ENCODE measurements at regions not wholly inside any gene's neighbourhood (a gene's known extent, or its start where the extent isn't known, plus 50 kb on each side); places are given as distances from the start of the nearest gene placed in this dataset.

DNA sequence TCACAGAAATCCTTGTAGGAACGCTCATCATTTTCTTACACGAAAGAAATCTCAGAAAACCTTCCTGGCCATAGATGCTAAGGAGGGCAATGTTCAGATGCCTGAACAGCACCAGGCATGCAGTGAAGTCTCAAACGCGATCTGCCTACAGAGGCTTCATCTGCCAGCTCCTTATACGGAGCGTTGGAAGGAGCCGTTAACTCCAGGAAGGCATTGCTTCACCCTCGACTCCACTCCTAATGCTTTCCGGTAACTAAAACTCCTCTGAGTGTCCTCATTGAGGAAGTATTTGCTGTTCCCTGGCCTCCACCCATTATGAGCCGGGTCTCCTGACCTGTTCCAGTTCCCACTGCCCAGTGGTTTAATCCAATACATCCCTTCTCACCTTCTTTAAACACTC lies 502.7 kb downstream of the BCL11B start:
- no peak overlapping the region for H3K27ac ChIP-seq
- H3K9me2 ChIP-seq (replicated peaks; ENCODE audit: insufficient read depth): no peaks in the 10 kb centered on the region
- H3K27me3 ChIP-seq: no peaks in the 10 kb centered on the region
- H3K36me3 ChIP-seq (replicated peaks; ENCODE audit: insufficient read depth, low read depth): no peaks in the 10 kb centered on the region
- peaks cover 10% of the 10 kb centered on the region for H3K4me1 ChIP-seq (ENCODE audit: insufficient read depth)
- no peak overlapping the region for H3K4me2 ChIP-seq
- no peak for DNase-seq (ENCODE audit: low spot score)
- 79% methylated on average over 10 of the region's 10 CpGs for WGBS (ENCODE audit: low lambda C conversion rate, missing lambda C conversion rate)
- H3K79me2 ChIP-seq: no peaks in the 10 kb centered on the region
- no peaks in the 10 kb centered on the region for H3K9me3 ChIP-seq (ENCODE audit: low read depth)
- H3K4me3 ChIP-seq: no peak overlapping the region
- no peak overlapping the region for H2AFZ ChIP-seq
- no peaks in the 10 kb centered on the region for H4K20me1 ChIP-seq (ENCODE audit: insufficient read depth, poor library complexity, severe bottlenecking)
- TF ChIP-seq EZH2phosphoT487 (IDR thresholded peaks at IDR 0.05; ENCODE audit: low read depth, severe bottlenecking, unreplicated experiment): no peak
- TF ChIP-seq, protein P1, sequence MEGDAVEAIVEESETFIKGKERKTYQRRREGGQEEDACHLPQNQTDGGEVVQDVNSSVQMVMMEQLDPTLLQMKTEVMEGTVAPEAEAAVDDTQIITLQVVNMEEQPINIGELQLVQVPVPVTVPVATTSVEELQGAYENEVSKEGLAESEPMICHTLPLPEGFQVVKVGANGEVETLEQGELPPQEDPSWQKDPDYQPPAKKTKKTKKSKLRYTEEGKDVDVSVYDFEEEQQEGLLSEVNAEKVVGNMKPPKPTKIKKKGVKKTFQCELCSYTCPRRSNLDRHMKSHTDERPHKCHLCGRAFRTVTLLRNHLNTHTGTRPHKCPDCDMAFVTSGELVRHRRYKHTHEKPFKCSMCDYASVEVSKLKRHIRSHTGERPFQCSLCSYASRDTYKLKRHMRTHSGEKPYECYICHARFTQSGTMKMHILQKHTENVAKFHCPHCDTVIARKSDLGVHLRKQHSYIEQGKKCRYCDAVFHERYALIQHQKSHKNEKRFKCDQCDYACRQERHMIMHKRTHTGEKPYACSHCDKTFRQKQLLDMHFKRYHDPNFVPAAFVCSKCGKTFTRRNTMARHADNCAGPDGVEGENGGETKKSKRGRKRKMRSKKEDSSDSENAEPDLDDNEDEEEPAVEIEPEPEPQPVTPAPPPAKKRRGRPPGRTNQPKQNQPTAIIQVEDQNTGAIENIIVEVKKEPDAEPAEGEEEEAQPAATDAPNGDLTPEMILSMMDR (IDR thresholded peaks at IDR 0.05; ENCODE audit: poor library complexity): no peak
- no peak for TF ChIP-seq EZH2 (IDR thresholded peaks at IDR 0.05; ENCODE audit: borderline replicate concordance)

- no peak overlapping the region for H2AFZ ChIP-seq
- H3K9me3 ChIP-seq (ENCODE audit: low read depth): no peaks in the 10 kb centered on the region
- TF ChIP-seq EZH2phosphoT487 (IDR thresholded peaks at IDR 0.05; ENCODE audit: low read depth, severe bottlenecking, unreplicated experiment) (no peak), EZH2 (IDR thresholded peaks at IDR 0.05; ENCODE audit: borderline replicate concordance) (no peak)
- H4K20me1 ChIP-seq (ENCODE audit: insufficient read depth, poor library complexity, severe bottlenecking): no peaks in the 10 kb centered on the region
- no peaks in the 10 kb centered on the region for H3K36me3 ChIP-seq (replicated peaks; ENCODE audit: insufficient read depth, low read depth)
- H3K27ac ChIP-seq: no peak overlapping the region
- H3K4me3 ChIP-seq: no peak overlapping the region
- no peaks in the 10 kb centered on the region for H3K27me3 ChIP-seq
- no peak overlapping the region for H3K4me2 ChIP-seq
- no peak for DNase-seq (ENCODE audit: low spot score)
- H3K9me2 ChIP-seq (replicated peaks; ENCODE audit: insufficient read depth): no peaks in the 10 kb centered on the region
- no peaks in the 10 kb centered on the region for H3K79me2 ChIP-seq
- H3K4me1 ChIP-seq (ENCODE audit: insufficient read depth): peaks cover 10% of the 10 kb centered on the region
- WGBS (ENCODE audit: low lambda C conversion rate, missing lambda C conversion rate): 100% methylated on average over 3 of the region's 3 CpGs
Observed at GRCh38 chr14:98770151-98770550, 501.8 kb downstream of the BCL11B start.

DNA sequence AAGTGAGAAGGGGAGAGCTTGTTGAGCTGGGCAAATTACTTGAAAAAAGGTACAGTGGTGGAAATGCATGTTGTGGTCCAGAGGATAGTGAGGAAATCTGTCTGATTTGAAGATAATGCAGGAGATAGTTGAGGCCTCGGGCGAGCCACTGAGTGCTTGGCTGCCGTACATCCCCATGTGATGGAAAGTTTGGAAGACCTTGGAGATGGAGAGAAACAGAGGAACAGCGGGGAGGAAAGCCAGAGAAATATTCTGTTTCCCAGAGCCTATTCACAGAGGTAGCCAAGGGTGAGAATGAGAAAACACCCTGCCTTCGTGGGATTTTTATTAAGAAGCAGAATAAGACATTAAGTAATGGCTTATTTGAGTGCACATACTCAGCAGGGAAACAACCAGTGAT lies 498.2 kb downstream of the BCL11B start:
- Histone ChIP-seq H3K9me2 (replicated peaks; ENCODE audit: insufficient read depth) (no peaks in the 10 kb centered on the region), H3K9me3 (ENCODE audit: low read depth) (no peaks in the 10 kb centered on the region), H3K79me2 (no peaks in the 10 kb centered on the region), H3K4me3 (no peak overlapping the region), H3K27me3 (no peaks in the 10 kb centered on the region), H3K36me3 (replicated peaks; ENCODE audit: insufficient read depth, low read depth) (no peaks in the 10 kb centered on the region), H3K4me2 (no peak overlapping the region), H2AFZ (no peak overlapping the region), H4K20me1 (ENCODE audit: insufficient read depth, poor library complexity, severe bottlenecking) (no peaks in the 10 kb centered on the region), H3K27ac (no peak overlapping the region), H3K4me1 (ENCODE audit: insufficient read depth) (peaks cover 10% of the 10 kb centered on the region)
- TF ChIP-seq, protein P1 (IDR thresholded peaks at IDR 0.05; ENCODE audit: poor library complexity): no peak
- TF ChIP-seq EZH2phosphoT487 (IDR thresholded peaks at IDR 0.05; ENCODE audit: low read depth, severe bottlenecking, unreplicated experiment) (no peak), EZH2 (IDR thresholded peaks at IDR 0.05; ENCODE audit: borderline replicate concordance) (no peak)
- 74% methylated on average over 5 of the region's 5 CpGs for WGBS (ENCODE audit: low lambda C conversion rate, missing lambda C conversion rate)
- no peak for DNase-seq (ENCODE audit: low spot score)

DNA sequence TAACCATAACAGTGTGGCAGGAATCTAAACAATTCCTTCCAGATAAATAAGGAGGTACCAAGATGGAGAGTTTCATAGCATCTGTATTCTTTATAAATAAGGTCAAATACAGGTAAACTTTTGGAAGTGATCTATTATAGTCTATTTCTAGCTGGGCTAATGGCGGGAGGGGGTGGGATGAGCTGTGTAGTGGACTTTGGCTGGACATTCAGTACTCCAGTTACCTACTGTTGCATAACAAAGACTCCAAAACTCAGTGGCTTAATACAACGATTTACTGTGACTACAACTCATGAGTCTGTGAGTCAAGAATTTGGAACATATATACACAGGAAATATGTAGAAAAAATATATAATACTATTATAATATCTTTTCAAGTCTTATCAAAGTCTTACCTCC lies 496.1 kb downstream of the BCL11B start:
- no peak for DNase-seq (ENCODE audit: low spot score)
- Histone ChIP-seq H3K9me3 (ENCODE audit: low read depth) (no peaks in the 10 kb centered on the region), H3K4me2 (no peak overlapping the region), H2AFZ (no peak overlapping the region), H3K36me3 (replicated peaks; ENCODE audit: insufficient read depth, low read depth) (no peaks in the 10 kb centered on the region), H3K27me3 (no peaks in the 10 kb centered on the region), H3K27ac (no peak overlapping the region), H4K20me1 (ENCODE audit: insufficient read depth, poor library complexity, severe bottlenecking) (no peaks in the 10 kb centered on the region), H3K4me1 (ENCODE audit: insufficient read depth) (peaks cover 10% of the 10 kb centered on the region), H3K4me3 (no peak overlapping the region), H3K9me2 (replicated peaks; ENCODE audit: insufficient read depth) (no peaks in the 10 kb centered on the region), H3K79me2 (no peaks in the 10 kb centered on the region)
- WGBS (ENCODE audit: low lambda C conversion rate, missing lambda C conversion rate): 75% methylated on average over 2 of the region's 2 CpGs
- no peak for TF ChIP-seq EZH2phosphoT487 (IDR thresholded peaks at IDR 0.05; ENCODE audit: low read depth, severe bottlenecking, unreplicated experiment)
- TF ChIP-seq, protein P1 (IDR thresholded peaks at IDR 0.05; ENCODE audit: poor library complexity): no peak
- TF ChIP-seq EZH2 (IDR thresholded peaks at IDR 0.05; ENCODE audit: borderline replicate concordance): no peak
